H9 (cell line): ENCODE measurements at regions not wholly inside any gene's neighbourhood (a gene's known extent, or its start where the extent isn't known, plus 50 kb on each side); places are given as distances from the start of the nearest gene placed in this dataset.
A peak's percentile ranks its signal among the peaks of the same experiment; 100 is the strongest.
"Not testable (repeated sequence)": the region's sequence is repeated elsewhere in the genome, so short reads cannot be mapped to it uniquely, and the experiment has no call there.

Experiments
- DNase-seq: peaks from one replicate; pipeline ENCODE4 v3.0.0-alpha.2; 2017
- H2AFZ ChIP-seq: one replicate; pipeline ENCODE4 v1.6.1; 2013; ENCODE audit warnings: mild to moderate bottlenecking, low read length, control low read depth, moderate library complexity
- H2AK5ac ChIP-seq: 2 replicates; pipeline ENCODE4 v1.6.1; 2013; ENCODE audit warnings: low read length, control low read depth, mixed read lengths; ENCODE audit not compliant: insufficient read length
- H2BK120ac ChIP-seq: one replicate; pipeline ENCODE4 v1.6.1; 2013; ENCODE audit warnings: low read depth, mild to moderate bottlenecking, low read length, control low read depth, inconsistent platforms; ENCODE audit not compliant: poor library complexity, severe bottlenecking
- H2BK12ac ChIP-seq: 2 replicates; pipeline ENCODE4 v1.6.1; 2013; ENCODE audit warnings: low read length, control low read depth, mixed read lengths, low read depth; ENCODE audit not compliant: insufficient read length
- H2BK15ac ChIP-seq: 2 replicates; pipeline ENCODE4 v1.6.1; 2013; ENCODE audit warnings: low read depth, low read length, control low read depth
- H2BK20ac ChIP-seq: one replicate; pipeline ENCODE4 v1.6.1; 2013; ENCODE audit warnings: low read depth, mild to moderate bottlenecking, low read length, control low read depth, inconsistent platforms; ENCODE audit not compliant: poor library complexity, severe bottlenecking
- H2BK5ac ChIP-seq: 2 replicates; pipeline ENCODE4 v1.6.1; 2013; ENCODE audit warnings: low read length, control low read depth, mixed read lengths; ENCODE audit not compliant: insufficient read length
- H3K14ac ChIP-seq: 2 replicates; pipeline ENCODE4 v1.6.1; 2013; ENCODE audit warnings: low read length, control low read depth; ENCODE audit not compliant: insufficient read depth
- H3K18ac ChIP-seq: 2 replicates; pipeline ENCODE4 v1.6.1; 2013; ENCODE audit warnings: low read depth, mild to moderate bottlenecking, mixed read lengths, low read length, control low read depth; ENCODE audit not compliant: insufficient read length
- H3K23ac ChIP-seq: 2 replicates; pipeline ENCODE4 v1.6.1; 2013; ENCODE audit warnings: low read length, control low read depth, mixed read lengths, low read depth; ENCODE audit not compliant: insufficient read length
- H3K23me2 ChIP-seq: 2 replicates; pipeline ENCODE4 v1.6.1; 2013; ENCODE audit warnings: low read depth, mild to moderate bottlenecking, mixed read lengths, low read length, control low read depth; ENCODE audit not compliant: insufficient read length, poor library complexity, severe bottlenecking
- H3K27ac ChIP-seq: 2 replicates; pipeline ENCODE4 v1.5.1; 2013; ENCODE audit warnings: low read length, control low read depth, mixed read lengths, low read depth; ENCODE audit not compliant: insufficient read length
- H3K27me3 ChIP-seq: 2 replicates; pipeline ENCODE4 v1.6.1; 2013; ENCODE audit warnings: low read length, control low read depth, inconsistent platforms; ENCODE audit not compliant: insufficient read depth
- H3K4ac ChIP-seq: 2 replicates; pipeline ENCODE4 v1.6.1; 2013; ENCODE audit warnings: low read depth, mild to moderate bottlenecking, control low read depth, inconsistent platforms, low read length, moderate library complexity
- H3K4me1 ChIP-seq: 2 replicates; pipeline ENCODE4 v1.6.1; 2013; ENCODE audit warnings: low read length, control low read depth, inconsistent platforms; ENCODE audit not compliant: insufficient read depth
- H3K4me2 ChIP-seq: 2 replicates; pipeline ENCODE4 v1.6.1; 2013; ENCODE audit warnings: low read length, control low read depth, mixed read lengths; ENCODE audit not compliant: insufficient read length, insufficient read depth
- H3K56ac ChIP-seq: 2 replicates; pipeline ENCODE4 v1.6.1; 2013; ENCODE audit warnings: low read depth, mild to moderate bottlenecking, mixed read lengths, low read length, control low read depth; ENCODE audit not compliant: insufficient read length
- H3K79me1 ChIP-seq: 2 replicates; pipeline ENCODE4 v1.6.1; 2013; ENCODE audit warnings: low read depth, mild to moderate bottlenecking, moderate library complexity, low read length, control low read depth, inconsistent platforms; ENCODE audit not compliant: insufficient read depth, poor library complexity, severe bottlenecking
- H3K79me2 ChIP-seq: 2 replicates; pipeline ENCODE4 v1.6.1; 2013; ENCODE audit warnings: low read length, control low read depth, inconsistent platforms; ENCODE audit not compliant: insufficient read depth
- H3K9ac ChIP-seq: 2 replicates; pipeline ENCODE4 v1.6.1; 2013; ENCODE audit warnings: low read length, control low read depth, mixed read lengths; ENCODE audit not compliant: insufficient read length; ENCODE audit errors: extremely low read depth
- H3K9me3 ChIP-seq: one replicate; pipeline ENCODE4 v1.6.1; 2013; ENCODE audit warnings: low read depth, low read length, inconsistent platforms; ENCODE audit not compliant: control insufficient read depth
- H3T11ph ChIP-seq: one replicate; pipeline ENCODE4 v1.6.1; 2013; ENCODE audit warnings: mild to moderate bottlenecking, low read length, control low read depth, inconsistent platforms
- H4K20me1 ChIP-seq: one replicate; pipeline ENCODE4 v1.6.1; 2013; ENCODE audit not compliant: control insufficient read depth, insufficient read length, insufficient read depth
- H4K5ac ChIP-seq: 2 replicates; pipeline ENCODE4 v1.6.1; 2013; ENCODE audit warnings: low read depth, mild to moderate bottlenecking, mixed read lengths, low read length, control low read depth; ENCODE audit not compliant: insufficient read length
- H4K8ac ChIP-seq: replicated peaks from 2 replicates; pipeline ENCODE4 v1.6.1; 2013; ENCODE audit warnings: low read length, control low read depth, mixed read lengths, low read depth; ENCODE audit not compliant: insufficient read length
- H4K91ac ChIP-seq: 2 replicates; pipeline ENCODE4 v1.6.1; 2013; ENCODE audit warnings: low read depth, mild to moderate bottlenecking, moderate library complexity, mixed read lengths, low read length, control low read depth; ENCODE audit not compliant: insufficient read length
- H3K27ac Mint-ChIP-seq, 3 experiments: 2 replicates in 2 of 3; 3 replicates in 1 of 3; pipeline ENCODE4 v1.8.0; 2020 to 2021; ENCODE audit warnings: mixed read lengths in 3 of 3, mild to moderate bottlenecking in 1 of 3, moderate library complexity in 1 of 3
- H3K27me3 Mint-ChIP-seq: 2 replicates; pipeline ENCODE4 v1.8.0; 2021; ENCODE audit warnings: low read depth, mild to moderate bottlenecking, moderate library complexity, mixed read lengths
- H3K36me3 Mint-ChIP-seq, 3 experiments: 2 replicates in 2 of 3; 3 replicates in 1 of 3; pipeline ENCODE4 v1.8.0; 2020 to 2021; ENCODE audit warnings: low read depth in 3 of 3, mixed read lengths in 3 of 3; ENCODE audit not compliant: insufficient read depth in 1 of 3
- H3K4me1 Mint-ChIP-seq, 2 experiments: 2 replicates each; pipeline ENCODE4 v1.8.0; 2020; ENCODE audit warnings: mixed read lengths in 2 of 2
- H3K4me3 Mint-ChIP-seq, 2 experiments: 2 replicates in 1 of 2; 3 replicates in 1 of 2; pipeline ENCODE4 v1.8.0; 2020 to 2021; ENCODE audit warnings: mild to moderate bottlenecking in 2 of 2, mixed read lengths in 2 of 2, moderate library complexity in 1 of 2
- H3K9me3 Mint-ChIP-seq, 2 experiments: 2 replicates in 1 of 2; 3 replicates in 1 of 2; pipeline ENCODE4 v1.8.0; 2020; ENCODE audit warnings: mild to moderate bottlenecking in 2 of 2, mixed read lengths in 2 of 2, moderate library complexity in 1 of 2
- WGBS: extraction: QIAGEN DNeasy Blood & Tissue Kit; methylation state at CpG from one replicate; pipeline ENCODE4 v1.1.7; 2013; ENCODE audit warnings: missing lambda C conversion rate, low lambda C conversion rate, mixed read lengths; ENCODE audit not compliant: insufficient read length; ENCODE audit errors: extremely low coverage; 5-methylcytosine and 5-hydroxymethylcytosine counted together
- TF ChIP-seq, protein P1 (sequence below): fragments of 200-600 bp; sonication (generic); conservative IDR thresholded peaks from 3 replicates; pipeline ENCODE4 v1.8.0; 2021; ENCODE audit warnings: antibody characterized with exemption, mild to moderate bottlenecking

DNA sequence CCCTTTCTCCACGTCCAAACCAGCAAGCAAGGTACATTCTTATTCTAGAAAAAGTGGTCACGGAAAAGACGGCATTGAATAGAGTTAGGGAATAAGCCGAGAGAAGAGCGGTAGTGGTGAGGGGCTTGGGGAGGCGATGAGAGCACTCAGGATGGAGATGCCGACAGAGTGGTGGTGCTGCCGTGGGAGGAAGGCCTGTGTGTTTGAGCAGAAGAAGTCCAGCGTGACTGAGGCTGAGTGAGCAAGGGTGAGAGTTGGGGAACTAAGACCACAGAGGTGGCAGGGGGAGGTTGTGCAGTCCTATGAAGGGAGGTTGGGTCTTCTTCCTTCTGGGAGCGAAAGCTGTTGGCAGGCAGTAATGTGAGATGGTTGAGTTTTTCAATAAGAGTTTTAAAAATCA lies 252.3 kb downstream of the ABCC12 start:
- Histone ChIP-seq H4K8ac (no peak overlapping the region), H4K20me1 (no peaks in the 10 kb centered on the region), H3K27ac (no peak overlapping the region), H3K9ac (no peak overlapping the region), H2BK15ac (no peak overlapping the region), H3K14ac (no peak overlapping the region), H3T11ph (no peak overlapping the region), H3K18ac (no peak overlapping the region), H3K4ac (no peak overlapping the region), H2AFZ (no peak overlapping the region), H2AK5ac (no peak overlapping the region), H3K79me2 (no peaks in the 10 kb centered on the region), H3K4me2 (no peak overlapping the region), H2BK12ac (no peak overlapping the region), H3K56ac (no peak overlapping the region), H3K23me2 (no peaks in the 10 kb centered on the region), H3K27me3 (no peaks in the 10 kb centered on the region), H3K4me1 (no peaks in the 10 kb centered on the region; the same call in 1 of the 2 replicates), H4K91ac (no peak overlapping the region), H2BK5ac (no peak overlapping the region), H4K5ac (no peak overlapping the region), H2BK120ac (no peak overlapping the region), H3K23ac (no peak overlapping the region), H3K9me3 (no peaks in the 10 kb centered on the region), H3K79me1 (no peaks in the 10 kb centered on the region), H2BK20ac (no peak overlapping the region)
- H3K9me3 Mint-ChIP-seq, result peaks cover 4 to 11% of the 10 kb centered on the region in 2 experiments; a peak in 4 of 5 replicates
- peaks cover 13% of the 10 kb centered on the region in 2 experiments; a peak in 3 of 4 replicates for H3K4me1 Mint-ChIP-seq
- no peak overlapping the region for H3K27ac Mint-ChIP-seq
- DNase-seq, result no peak
- TF ChIP-seq, protein P1, sequence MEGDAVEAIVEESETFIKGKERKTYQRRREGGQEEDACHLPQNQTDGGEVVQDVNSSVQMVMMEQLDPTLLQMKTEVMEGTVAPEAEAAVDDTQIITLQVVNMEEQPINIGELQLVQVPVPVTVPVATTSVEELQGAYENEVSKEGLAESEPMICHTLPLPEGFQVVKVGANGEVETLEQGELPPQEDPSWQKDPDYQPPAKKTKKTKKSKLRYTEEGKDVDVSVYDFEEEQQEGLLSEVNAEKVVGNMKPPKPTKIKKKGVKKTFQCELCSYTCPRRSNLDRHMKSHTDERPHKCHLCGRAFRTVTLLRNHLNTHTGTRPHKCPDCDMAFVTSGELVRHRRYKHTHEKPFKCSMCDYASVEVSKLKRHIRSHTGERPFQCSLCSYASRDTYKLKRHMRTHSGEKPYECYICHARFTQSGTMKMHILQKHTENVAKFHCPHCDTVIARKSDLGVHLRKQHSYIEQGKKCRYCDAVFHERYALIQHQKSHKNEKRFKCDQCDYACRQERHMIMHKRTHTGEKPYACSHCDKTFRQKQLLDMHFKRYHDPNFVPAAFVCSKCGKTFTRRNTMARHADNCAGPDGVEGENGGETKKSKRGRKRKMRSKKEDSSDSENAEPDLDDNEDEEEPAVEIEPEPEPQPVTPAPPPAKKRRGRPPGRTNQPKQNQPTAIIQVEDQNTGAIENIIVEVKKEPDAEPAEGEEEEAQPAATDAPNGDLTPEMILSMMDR, result no peak
- H3K27me3 Mint-ChIP-seq, result peaks cover 5% of the 10 kb centered on the region
- no peak overlapping the region for H3K4me3 Mint-ChIP-seq
- no CpG with 5 or more reads among the region's 10 CpGs for WGBS
- peaks cover 0 to 7% (median 0%) of the 10 kb centered on the region in 3 experiments; a peak in 3 of 7 replicates for H3K36me3 Mint-ChIP-seq

DNA sequence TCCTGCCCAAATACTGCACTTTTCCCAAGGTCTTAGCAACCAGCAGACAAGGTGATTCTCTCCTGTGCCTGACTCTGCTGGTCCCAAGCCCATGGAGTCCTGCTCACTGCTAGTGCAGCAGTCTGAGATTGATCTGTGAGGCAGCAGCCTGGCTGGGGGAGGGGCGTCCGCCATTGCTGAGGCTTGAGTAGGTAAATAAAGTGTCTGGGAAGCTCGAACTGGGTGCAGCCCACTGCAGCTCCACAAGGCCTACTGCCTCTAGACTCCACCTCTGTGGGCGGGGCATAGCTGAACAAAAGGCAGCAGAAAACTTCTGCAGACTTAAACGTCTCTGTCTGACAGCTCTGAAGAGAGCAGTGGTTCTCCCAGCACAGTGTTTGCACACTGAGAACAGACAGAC lies 258.7 kb downstream of the ABCC12 start:
- not testable (repeated sequence) for H2BK20ac ChIP-seq, H4K91ac ChIP-seq, H3K4me3 Mint-ChIP-seq, H2BK15ac ChIP-seq, H4K20me1 ChIP-seq, H3K9ac ChIP-seq, H3K4ac ChIP-seq, H2AK5ac ChIP-seq, H3K79me2 ChIP-seq, H3K27ac ChIP-seq, H2AFZ ChIP-seq, H3K9me3 ChIP-seq, H2BK5ac ChIP-seq, H3K27me3 ChIP-seq, H3K27me3 Mint-ChIP-seq, H3T11ph ChIP-seq, H4K8ac ChIP-seq, H3K79me1 ChIP-seq, H2BK120ac ChIP-seq, H3K4me2 ChIP-seq, H3K23me2 ChIP-seq, H4K5ac ChIP-seq, H2BK12ac ChIP-seq, H3K4me1 ChIP-seq, H3K56ac ChIP-seq, H3K14ac ChIP-seq, H3K23ac ChIP-seq
- H3K4me1 Mint-ChIP-seq, result peaks cover 10 to 14% of the 10 kb centered on the region in 2 experiments
- peak overlapping the region in 1 of 3 experiments; percentile 90; a peak in 2 of 7 replicates for H3K27ac Mint-ChIP-seq
- H3K18ac ChIP-seq, result peak overlapping the region; percentile 58
- peaks cover 6 to 11% of the 10 kb centered on the region in 2 experiments for H3K9me3 Mint-ChIP-seq
- WGBS, result no CpG with 5 or more reads among the region's 5 CpGs
- H3K36me3 Mint-ChIP-seq, result peaks cover 0 to 13% (median 0%) of the 10 kb centered on the region in 3 experiments; a peak in 4 of 7 replicates
- DNase-seq, result peak; percentile 52
